Testis (tissue), 2 donors: ENCODE measurements at regions not wholly inside any gene's neighbourhood (a gene's known extent, or its start where the extent isn't known, plus 50 kb on each side); places are given as distances from the start of the nearest gene placed in this dataset.

Experiments
- DNase-seq: peaks from one replicate; pipeline ENCODE4 v3.0.0-alpha.2; 2019
- H3K27ac ChIP-seq, 2 donors: fragments of 200-600 bp; sonication (generic); one replicate each; pipeline ENCODE4 v1.5.1; 2019
- H3K27me3 ChIP-seq: fragments of 200-600 bp; sonication (generic); one replicate; pipeline ENCODE4 v1.5.1; 2019
- H3K36me3 ChIP-seq: fragments of 200-600 bp; sonication (generic); one replicate; pipeline ENCODE4 v1.5.1; 2017; ENCODE audit warnings: low read depth; ENCODE audit errors: missing control alignments
- H3K4me1 ChIP-seq: fragments of 200-600 bp; sonication (generic); one replicate; pipeline ENCODE4 v1.5.1; 2019
- H3K4me3 ChIP-seq, 2 donors: fragments of 200-600 bp; sonication (generic); one replicate each; pipeline ENCODE4 v1.5.1; 2017 to 2019
- H3K9me3 ChIP-seq: fragments of 200-600 bp; sonication (generic); one replicate; pipeline ENCODE4 v1.5.1; 2017
- CTCF ChIP-seq, 3 experiments: fragments of 450-650 bp in 2 of 3; fragments of 200-600 bp in 1 of 3; sonication (generic) in 1 of 3; IDR thresholded peaks; one replicate each; pipeline ENCODE4 v1.5.1; 2016 to 2019; ENCODE audit warnings: antibody characterized with exemption in 3 of 3, mild to moderate bottlenecking in 2 of 3, moderate library complexity in 1 of 3
- POLR2A ChIP-seq: fragments of 450-650 bp; IDR thresholded peaks from one replicate; pipeline ENCODE4 v1.6.1; 2017; ENCODE audit warnings: antibody characterized with exemption, mild to moderate bottlenecking, moderate library complexity
- WGBS, 2 donors: methylation state at CpG; one replicate each; pipeline ENCODE4 v1.1.5; 2018; 5-methylcytosine and 5-hydroxymethylcytosine counted together
- intact Hi-C: fragments of 100-400 bp; cut with DNase I; formaldehyde crosslinking; loops from one replicate; pipeline ENCODE4 v1.15.1; 2023; ENCODE audit warnings: low total_unique reads

DNA sequence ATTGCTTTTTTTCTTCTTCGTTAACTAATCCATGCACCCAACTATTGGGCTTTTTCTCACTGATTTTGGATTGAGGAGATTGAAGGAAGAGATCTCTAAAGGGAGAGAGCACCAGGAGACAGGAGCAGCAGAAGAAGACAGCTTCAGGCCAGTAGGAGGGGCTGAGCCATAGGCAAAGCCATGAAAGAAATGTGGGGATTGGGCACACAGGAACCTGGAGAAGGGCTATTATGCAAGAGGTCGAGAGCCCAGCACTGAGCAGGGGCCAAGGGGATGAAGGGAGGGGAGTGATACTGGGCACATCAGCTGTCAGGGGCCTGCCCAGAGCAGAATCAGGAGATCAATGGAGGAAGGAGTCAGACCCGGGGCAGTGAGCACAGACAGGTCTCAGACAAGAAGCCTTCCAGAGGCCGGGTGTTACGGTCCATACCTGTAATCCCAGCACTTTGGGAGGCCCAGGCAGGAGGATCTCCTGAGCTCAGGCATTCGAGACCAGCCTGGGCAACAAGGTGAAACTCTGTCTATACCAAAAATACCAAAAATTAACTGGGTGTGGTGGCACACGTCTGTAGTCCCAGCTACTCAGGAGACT lies 140.9 kb downstream of the BCOR start:
- Histone ChIP-seq H3K9me3 (no peaks in the 10 kb centered on the region), H3K4me1 (no peaks in the 10 kb centered on the region), H3K27ac (no peak overlapping the region), H3K4me3 (no peak overlapping the region), H3K36me3 (no peaks in the 10 kb centered on the region), H3K27me3 (no peaks in the 10 kb centered on the region)
- DNase-seq = no peak
- intact Hi-C loops = no loop called here
- TF ChIP-seq CTCF (IDR thresholded peaks at IDR 0.05) (no peak), POLR2A (no peak)
- 91 to 95% methylated on average over 3 to 7 of the region's 7 CpGs for WGBS, 2 donors

- H3K27ac ChIP-seq = no peak overlapping the region
- no peak overlapping the region for H3K4me3 ChIP-seq
- no peak for TF ChIP-seq CTCF (IDR thresholded peaks at IDR 0.05)
- TF ChIP-seq POLR2A = no peak
- H3K27me3 ChIP-seq = no peaks in the 10 kb centered on the region
- H3K4me1 ChIP-seq = no peaks in the 10 kb centered on the region
- intact Hi-C loops = no loop called here
- no peaks in the 10 kb centered on the region for H3K9me3 ChIP-seq
- no peaks in the 10 kb centered on the region for H3K36me3 ChIP-seq
- 88 to 92% methylated on average over 1 to 7 of the region's 7 CpGs for WGBS, 2 donors
- DNase-seq = no peak
Measured at GRCh38 chrX:39957816-39958566, 139.8 kb downstream of the BCOR start.

GRCh38 chrX:39958850-39959249 lies 138.9 kb downstream of the BCOR start:
- H3K36me3 ChIP-seq = no peaks in the 10 kb centered on the region
- 81 to 97% methylated on average over 3 to 5 of the region's 5 CpGs for WGBS, 2 donors
- no peak for TF ChIP-seq CTCF (IDR thresholded peaks at IDR 0.05)
- TF ChIP-seq POLR2A = no peak
- no peaks in the 10 kb centered on the region for H3K27me3 ChIP-seq
- H3K27ac ChIP-seq = no peak overlapping the region
- intact Hi-C loops = no loop called here
- H3K9me3 ChIP-seq = no peaks in the 10 kb centered on the region
- no peak overlapping the region for H3K4me3 ChIP-seq
- no peaks in the 10 kb centered on the region for H3K4me1 ChIP-seq
- DNase-seq = no peak

GRCh38 chrX:39960219-39960618 lies 137.5 kb downstream of the BCOR start:
- WGBS, 2 donors = 70 to 86% methylated on average over 2 to 4 of the region's 4 CpGs
- Histone ChIP-seq H3K27ac (no peak overlapping the region), H3K4me3 (no peak overlapping the region), H3K27me3 (no peaks in the 10 kb centered on the region), H3K4me1 (no peaks in the 10 kb centered on the region), H3K36me3 (no peaks in the 10 kb centered on the region), H3K9me3 (no peaks in the 10 kb centered on the region)
- no peak for DNase-seq
- intact Hi-C loops = no loop called here
- no peak for TF ChIP-seq CTCF (IDR thresholded peaks at IDR 0.05)
- TF ChIP-seq POLR2A = no peak

- WGBS, 2 donors = 75 to 99% methylated on average over 1 to 4 of the region's 4 CpGs
- no peak for TF ChIP-seq POLR2A
- TF ChIP-seq CTCF (IDR thresholded peaks at IDR 0.05) = no peak
- Histone ChIP-seq H3K27me3 (no peaks in the 10 kb centered on the region), H3K36me3 (no peaks in the 10 kb centered on the region), H3K4me3 (no peak overlapping the region), H3K4me1 (no peaks in the 10 kb centered on the region), H3K27ac (no peak overlapping the region), H3K9me3 (no peaks in the 10 kb centered on the region)
- no peak for DNase-seq
- intact Hi-C loops = no loop called here
Measured at GRCh38 chrX:39961441-39961840, 136.3 kb downstream of the BCOR start.
